Activated B cell treated with CpG ODN at 0.5 μM for 24 hours (primary cell): ENCODE measurements at regions not wholly inside any gene's neighbourhood (a gene's known extent, or its start where the extent isn't known, plus 50 kb on each side); places are given as distances from the start of the nearest gene placed in this dataset.

Experiments used
- ATAC-seq: fragments of 200-7000 bp; cut with Tn5 transposase; one replicate; pipeline ENCODE4 v1.10.0; 2021; ENCODE audit warnings: low read depth, mild to moderate bottlenecking, moderate library complexity
- CTCF ChIA-PET: fragments of 350-600 bp; sonication (Branson Sonifier 250); formaldehyde crosslinking; loops from one replicate; lab custom pipeline; 2021; ENCODE audit warnings: antibody characterized with exemption; lab: Charles Lee
- POLR2A ChIA-PET: fragments of 350-600 bp; sonication (Branson Sonifier 250); formaldehyde crosslinking; loops from one replicate; lab custom pipeline; 2021; ENCODE audit warnings: antibody characterized with exemption; lab: Charles Lee
- DNase-seq: peaks from one replicate; pipeline ENCODE4 v3.0.0; 2022
- H3K27ac Mint-ChIP-seq: one replicate; pipeline ENCODE4 v1.8.0; 2020; ENCODE audit warnings: mixed read lengths
- H3K27me3 Mint-ChIP-seq: one replicate; pipeline ENCODE4 v1.8.0; 2021; ENCODE audit warnings: mixed read lengths
- H3K36me3 Mint-ChIP-seq: one replicate; pipeline ENCODE4 v1.8.0; 2021; ENCODE audit warnings: low read depth, mixed read lengths
- H3K4me1 Mint-ChIP-seq: one replicate; pipeline ENCODE4 v1.8.0; 2021; ENCODE audit warnings: mixed read lengths
- H3K4me3 Mint-ChIP-seq: one replicate; pipeline ENCODE4 v1.8.0; 2020; ENCODE audit warnings: mild to moderate bottlenecking, mixed read lengths
- H3K9me3 Mint-ChIP-seq: one replicate; pipeline ENCODE4 v1.8.0; 2020; ENCODE audit warnings: mixed read lengths
- CTCF ChIP-seq: fragments of 200-600 bp; IDR thresholded peaks from one replicate; pipeline ENCODE4 v1.8.0; 2022; ENCODE audit warnings: antibody characterized with exemption, mild to moderate bottlenecking
- intact Hi-C: fragments of 100-400 bp; cut with micrococcal nuclease; formaldehyde crosslinking; loops from one replicate; pipeline ENCODE4 v1.15.1; 2024

GRCh38 chr3:66823532-66823931, 174.6 kb upstream of the KBTBD8 start:
- no peaks in the 10 kb centered on the region for H3K9me3 Mint-ChIP-seq
- peaks cover 3% of the 10 kb centered on the region for H3K27me3 Mint-ChIP-seq
- TF ChIP-seq CTCF: no peak
- CTCF ChIA-PET: interaction anchor here (1.4 to 12.6 kb wide), 2 partner anchors 561 to 570 kb away, joined by 6 to 204 read pairs; no protein-coding TSS in a partner anchor
- no peak overlapping the region for H3K4me3 Mint-ChIP-seq
- intact Hi-C loops: no loop called here
- no peaks in the 10 kb centered on the region for H3K4me1 Mint-ChIP-seq
- H3K36me3 Mint-ChIP-seq: no peaks in the 10 kb centered on the region
- POLR2A ChIA-PET: no interaction called here
- no peak overlapping the region for H3K27ac Mint-ChIP-seq
- ATAC-seq (no peak), DNase-seq (no peak)

GRCh38 chr3:66825375-66825774, 172.7 kb upstream of the KBTBD8 start:
- peaks cover 4% of the 10 kb centered on the region for H3K27me3 Mint-ChIP-seq
- ATAC-seq: no peak
- ChIA-PET CTCF (interaction anchor here (1.5 to 12.6 kb wide), 2 partner anchors 548 to 572 kb away, joined by 5 to 204 read pairs; no protein-coding TSS in a partner anchor), POLR2A (no interaction called here)
- intact Hi-C loops: no loop called here
- H3K27ac Mint-ChIP-seq: no peak overlapping the region
- no peak for TF ChIP-seq CTCF
- no peak for DNase-seq
- H3K4me1 Mint-ChIP-seq: no peaks in the 10 kb centered on the region
- H3K9me3 Mint-ChIP-seq: no peaks in the 10 kb centered on the region
- H3K36me3 Mint-ChIP-seq: no peaks in the 10 kb centered on the region
- H3K4me3 Mint-ChIP-seq: no peak overlapping the region

GRCh38 chr3:66827726-66828125, 170.4 kb upstream of the KBTBD8 start:
- no peak for TF ChIP-seq CTCF
- H3K9me3 Mint-ChIP-seq: no peaks in the 10 kb centered on the region
- intact Hi-C loops: no loop called here
- H3K4me1 Mint-ChIP-seq: no peaks in the 10 kb centered on the region
- no peak overlapping the region for H3K27ac Mint-ChIP-seq
- H3K36me3 Mint-ChIP-seq: no peaks in the 10 kb centered on the region
- H3K4me3 Mint-ChIP-seq: no peak overlapping the region
- peaks cover 2% of the 10 kb centered on the region for H3K27me3 Mint-ChIP-seq
- ATAC-seq (no peak), DNase-seq (no peak)
- ChIA-PET CTCF (interaction anchor here (1.1 to 1.5 kb wide), 2 partner anchors 9 to 573 kb away, joined by 3 to 6 read pairs; no protein-coding TSS in a partner anchor), POLR2A (no interaction called here)

- Mint-ChIP-seq H3K4me3 (no peak overlapping the region), H3K36me3 (no peaks in the 10 kb centered on the region), H3K27me3 (peaks cover 2% of the 10 kb centered on the region), H3K4me1 (no peaks in the 10 kb centered on the region), H3K27ac (no peak overlapping the region), H3K9me3 (no peaks in the 10 kb centered on the region)
- no peak for TF ChIP-seq CTCF
- intact Hi-C loops: no loop called here
- ATAC-seq (no peak), DNase-seq (no peak)
- ChIA-PET POLR2A (no interaction called here), CTCF (interaction anchor here (0.8 to 1.5 kb wide), 3 partner anchors 9 to 574 kb away, joined by 3 to 6 read pairs (median 3); no protein-coding TSS in a partner anchor)
Measured at GRCh38 chr3:66828303-66828702, 169.8 kb upstream of the KBTBD8 start.

GRCh38 chr3:66830301-66830700, 167.8 kb upstream of the KBTBD8 start:
- no peak overlapping the region for H3K27ac Mint-ChIP-seq
- no peak overlapping the region for H3K4me3 Mint-ChIP-seq
- ATAC-seq (no peak), DNase-seq (no peak)
- ChIA-PET CTCF (interaction anchor here (0.8 kb wide), 1 partner anchor 8 kb away, joined by 3 read pairs; no protein-coding TSS in a partner anchor), POLR2A (no interaction called here)
- peaks cover 7% of the 10 kb centered on the region for H3K27me3 Mint-ChIP-seq
- no peaks in the 10 kb centered on the region for H3K36me3 Mint-ChIP-seq
- intact Hi-C loops: no loop called here
- TF ChIP-seq CTCF: no peak
- H3K9me3 Mint-ChIP-seq: no peaks in the 10 kb centered on the region
- no peaks in the 10 kb centered on the region for H3K4me1 Mint-ChIP-seq
